Gastroesophageal sphincter (tissue), 3 donors: ENCODE measurements at regions not wholly inside any gene's neighbourhood (a gene's known extent, or its start where the extent isn't known, plus 50 kb on each side); places are given as distances from the start of the nearest gene placed in this dataset.

Experiments
- CTCF ChIP-seq, 4 experiments: fragments of 200-600 bp in 2 of 4; fragments of 450-650 bp in 2 of 4; sonication (generic) in 1 of 4; IDR thresholded peaks; one replicate each; pipeline ENCODE4 v1.5.1; 2017 to 2019; ENCODE audit warnings: antibody characterized with exemption in 4 of 4, mild to moderate bottlenecking in 2 of 4, moderate library complexity in 2 of 4
- EP300 ChIP-seq: sonication (generic); formaldehyde crosslinking; IDR thresholded peaks from one replicate; pipeline ENCODE4 v1.6.1; 2017; ENCODE audit warnings: antibody characterized with exemption, mild to moderate bottlenecking
- POLR2A ChIP-seq, 2 donors: fragments of 450-650 bp; IDR thresholded peaks; one replicate each; pipeline ENCODE4 v1.6.1; 2017; ENCODE audit warnings: antibody characterized with exemption in 2 of 2, mild to moderate bottlenecking in 2 of 2, moderate library complexity in 1 of 2
- POLR2AphosphoS5 ChIP-seq: sonication (generic); formaldehyde crosslinking; IDR thresholded peaks from one replicate; pipeline ENCODE4 v1.6.1; 2017; ENCODE audit warnings: antibody characterized with exemption

- no peak for TF ChIP-seq CTCF (IDR thresholded peaks at IDR 0.05)
- no peak for TF ChIP-seq POLR2A (IDR thresholded peaks at IDR 0.05)
- TF ChIP-seq POLR2AphosphoS5 = no peak
- TF ChIP-seq EP300 = no peak
Observed at GRCh38 chr10:129161150-129161549, 305.9 kb upstream of the MGMT start.
